Mucosa of descending colon (tissue), 3 donors: ENCODE measurements at regions not wholly inside any gene's neighbourhood (a gene's known extent, or its start where the extent isn't known, plus 50 kb on each side); places are given as distances from the start of the nearest gene placed in this dataset.

Experiments used
- ATAC-seq: fragments of 200-7000 bp; cut with Tn5 transposase; one replicate; pipeline ENCODE4 v1.9.1; 2020; ENCODE audit warnings: mild to moderate bottlenecking, moderate library complexity
- DNase-seq, 3 donors: peaks; one replicate each; pipeline ENCODE4 v3.0.0-alpha.2; 2020
- H3K36me3 ChIP-seq: fragments of 200-600 bp; one replicate; pipeline ENCODE4 v1.8.0; 2021; ENCODE audit warnings: low read depth, mild to moderate bottlenecking
- H3K4me1 ChIP-seq: fragments of 200-600 bp; one replicate; pipeline ENCODE4 v1.8.0; 2021; ENCODE audit warnings: low read depth, mild to moderate bottlenecking
- H3K4me3 ChIP-seq: fragments of 200-600 bp; one replicate; pipeline ENCODE4 v1.8.0; 2021; ENCODE audit warnings: mild to moderate bottlenecking
- H3K9me3 ChIP-seq: fragments of 200-600 bp; one replicate; pipeline ENCODE4 v1.8.0; 2021; ENCODE audit warnings: mild to moderate bottlenecking
- intact Hi-C, 2 donors: fragments of 100-400 bp; cut with DNase I in 1 of 2; cut with micrococcal nuclease in 1 of 2; formaldehyde crosslinking; loops; one replicate each; pipeline versions ENCODE4 v1.11.0 to v1.11.1; 2022; cut with DNase I, micrococcal nuclease
- TF ChIP-seq, protein P1 (sequence below): fragments of 200-600 bp; IDR thresholded peaks from one replicate; pipeline ENCODE4 v1.8.0; 2022; ENCODE audit warnings: antibody characterized with exemption, mild to moderate bottlenecking
- donor health status: DM: no; HTN: no; CAD: no; lungs with moderate emphysema.
- donor health status: DM: no; HTN: no; CAD: no.
- donor health status: DM: no; HTN: yes; CAD: no.

DNA sequence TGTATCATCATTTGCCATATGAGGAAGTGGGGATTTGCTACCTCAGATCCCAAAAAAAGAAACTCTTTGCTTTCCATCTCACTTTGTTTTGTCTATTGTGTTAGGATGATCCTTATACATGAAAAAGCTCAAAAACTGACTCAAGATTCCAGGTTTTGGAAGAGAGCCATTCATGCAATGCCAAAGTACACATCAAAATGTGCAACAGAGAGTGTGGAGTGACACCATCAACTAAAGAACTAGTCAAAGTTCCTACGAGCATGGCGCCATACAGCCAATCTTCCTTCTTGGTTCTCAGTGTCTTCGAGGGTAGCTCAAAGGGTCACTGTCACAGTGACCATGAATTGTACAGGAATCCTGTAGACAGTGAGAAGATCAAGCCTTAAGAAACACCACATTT is 255.8 kb upstream of the SASH1 start:
- Histone ChIP-seq H3K4me3 (no peak overlapping the region), H3K4me1 (no peaks in the 10 kb centered on the region), H3K36me3 (no peaks in the 10 kb centered on the region), H3K9me3 (peaks cover 15% of the 10 kb centered on the region)
- intact Hi-C loops: no loop called here
- DNase-seq (no peak), ATAC-seq (no peak)
- TF ChIP-seq, protein P1, sequence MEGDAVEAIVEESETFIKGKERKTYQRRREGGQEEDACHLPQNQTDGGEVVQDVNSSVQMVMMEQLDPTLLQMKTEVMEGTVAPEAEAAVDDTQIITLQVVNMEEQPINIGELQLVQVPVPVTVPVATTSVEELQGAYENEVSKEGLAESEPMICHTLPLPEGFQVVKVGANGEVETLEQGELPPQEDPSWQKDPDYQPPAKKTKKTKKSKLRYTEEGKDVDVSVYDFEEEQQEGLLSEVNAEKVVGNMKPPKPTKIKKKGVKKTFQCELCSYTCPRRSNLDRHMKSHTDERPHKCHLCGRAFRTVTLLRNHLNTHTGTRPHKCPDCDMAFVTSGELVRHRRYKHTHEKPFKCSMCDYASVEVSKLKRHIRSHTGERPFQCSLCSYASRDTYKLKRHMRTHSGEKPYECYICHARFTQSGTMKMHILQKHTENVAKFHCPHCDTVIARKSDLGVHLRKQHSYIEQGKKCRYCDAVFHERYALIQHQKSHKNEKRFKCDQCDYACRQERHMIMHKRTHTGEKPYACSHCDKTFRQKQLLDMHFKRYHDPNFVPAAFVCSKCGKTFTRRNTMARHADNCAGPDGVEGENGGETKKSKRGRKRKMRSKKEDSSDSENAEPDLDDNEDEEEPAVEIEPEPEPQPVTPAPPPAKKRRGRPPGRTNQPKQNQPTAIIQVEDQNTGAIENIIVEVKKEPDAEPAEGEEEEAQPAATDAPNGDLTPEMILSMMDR: no peak

DNA sequence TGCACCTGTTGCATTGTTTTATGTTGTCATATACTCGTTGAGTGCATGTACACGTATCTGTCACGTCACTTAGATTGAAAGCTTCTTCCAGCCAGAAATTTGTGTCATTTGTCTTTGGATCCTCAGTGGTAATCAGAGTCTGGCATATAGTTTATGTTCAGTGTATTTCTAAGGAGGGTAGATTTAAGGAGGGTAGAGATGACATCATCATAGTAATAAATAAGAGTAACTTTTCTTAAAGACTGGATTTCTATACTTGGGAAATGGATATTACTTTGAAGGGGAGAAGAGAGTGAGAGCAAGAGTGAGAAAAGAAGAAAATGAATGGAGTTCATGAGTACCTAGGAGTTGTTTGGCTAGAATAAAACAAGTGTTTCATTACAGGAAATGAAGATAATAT is 255.0 kb upstream of the SASH1 start:
- TF ChIP-seq, protein P1: no peak
- Histone ChIP-seq H3K9me3 (peaks cover 19% of the 10 kb centered on the region), H3K4me3 (no peak overlapping the region), H3K4me1 (no peaks in the 10 kb centered on the region), H3K36me3 (no peaks in the 10 kb centered on the region)
- intact Hi-C loops: no loop called here
- ATAC-seq (no peak), DNase-seq (no peak)

DNA sequence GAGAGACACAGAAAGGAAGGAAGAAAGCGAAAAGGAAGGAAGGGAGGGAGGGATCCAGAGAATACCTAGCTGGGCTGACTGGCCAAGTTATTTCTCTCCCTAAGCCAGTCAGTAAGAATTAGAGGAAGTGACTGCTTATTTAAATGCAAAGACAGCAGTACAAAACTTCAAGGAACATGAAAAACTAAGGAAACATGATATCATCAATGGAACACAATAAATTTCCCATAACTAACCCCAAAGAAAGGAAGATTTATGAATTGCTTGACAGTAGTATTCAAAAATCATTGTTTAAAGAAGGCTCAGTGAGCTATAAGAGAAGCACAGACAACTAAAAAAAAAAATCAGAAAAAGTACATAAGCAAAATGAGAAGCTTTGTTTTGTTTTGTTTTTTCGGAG is 252.3 kb upstream of the SASH1 start:
- TF ChIP-seq, protein P1: no peak
- H3K9me3 ChIP-seq: peaks cover 19% of the 10 kb centered on the region
- no peak for ATAC-seq
- H3K4me1 ChIP-seq: no peaks in the 10 kb centered on the region
- no peak overlapping the region for H3K4me3 ChIP-seq
- DNase-seq: no peak
- intact Hi-C loops: no loop called here
- H3K36me3 ChIP-seq: no peaks in the 10 kb centered on the region

DNA sequence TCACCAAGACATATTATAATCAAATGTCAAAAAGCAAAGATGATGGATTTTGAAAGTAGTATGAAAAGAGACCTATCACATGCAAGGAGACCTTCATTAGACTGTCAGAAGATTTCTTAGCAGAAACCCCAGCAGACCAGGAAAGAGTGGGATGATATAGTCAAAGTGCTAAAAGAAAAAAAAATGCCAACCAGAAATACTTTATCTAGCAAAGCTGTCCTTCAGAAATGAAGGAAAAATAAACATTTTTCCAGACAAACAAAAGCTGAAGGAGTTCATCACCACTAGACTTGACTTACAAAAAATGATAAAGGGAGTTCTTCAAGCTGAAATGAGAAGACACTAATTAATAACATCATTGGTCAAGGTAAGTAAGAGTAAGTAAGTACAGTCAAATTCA is 251.2 kb upstream of the SASH1 start:
- H3K4me1 ChIP-seq: no peaks in the 10 kb centered on the region
- ATAC-seq (no peak), DNase-seq (no peak)
- H3K36me3 ChIP-seq: no peaks in the 10 kb centered on the region
- intact Hi-C loops: no loop called here
- TF ChIP-seq, protein P1: no peak
- no peak overlapping the region for H3K4me3 ChIP-seq
- H3K9me3 ChIP-seq: peaks cover 19% of the 10 kb centered on the region

DNA sequence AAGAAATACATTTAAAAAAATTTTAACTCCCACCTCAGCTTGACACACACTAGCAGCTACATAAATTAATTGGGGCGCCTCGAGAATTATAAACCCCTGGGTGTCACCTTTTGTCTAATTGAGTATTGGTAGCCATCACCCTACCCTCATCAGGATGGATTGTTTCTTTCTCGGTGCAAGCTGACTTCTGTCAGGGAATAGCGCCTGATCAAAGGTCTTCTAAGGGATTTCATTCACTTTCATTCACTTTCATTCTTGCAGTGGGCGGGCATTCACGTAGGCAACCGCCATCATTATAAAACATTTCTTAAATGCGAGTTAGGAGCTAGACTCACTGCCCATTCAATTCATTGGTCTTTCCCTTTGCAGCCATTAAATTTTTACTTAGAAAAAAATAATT is 239.2 kb upstream of the SASH1 start:
- TF ChIP-seq, protein P1: no peak
- intact Hi-C loops: no loop called here
- Histone ChIP-seq H3K4me1 (no peaks in the 10 kb centered on the region), H3K9me3 (no peaks in the 10 kb centered on the region), H3K36me3 (no peaks in the 10 kb centered on the region), H3K4me3 (no peak overlapping the region)
- no peak for DNase-seq
- ATAC-seq: no peak

DNA sequence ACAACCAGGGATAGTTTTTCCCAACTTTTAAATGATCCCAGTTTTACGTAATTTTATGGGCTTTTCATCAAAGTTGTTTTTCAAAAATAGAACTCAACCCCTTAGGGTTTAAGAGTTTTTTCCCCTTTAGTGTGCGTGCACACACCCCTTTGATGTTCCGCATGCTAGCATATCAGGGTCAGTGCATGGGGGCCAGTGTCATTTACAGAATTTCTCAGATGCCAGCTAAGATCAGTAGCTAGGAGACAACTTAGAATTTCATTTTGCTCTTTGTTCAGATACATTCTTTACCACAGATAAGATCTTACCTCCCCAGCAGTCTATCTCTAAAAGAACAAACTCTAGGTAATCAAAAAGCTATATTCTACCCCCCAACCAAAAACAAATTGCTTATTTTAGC is 238.5 kb upstream of the SASH1 start:
- intact Hi-C loops: no loop called here
- no peak overlapping the region for H3K4me3 ChIP-seq
- no peaks in the 10 kb centered on the region for H3K4me1 ChIP-seq
- no peaks in the 10 kb centered on the region for H3K36me3 ChIP-seq
- TF ChIP-seq, protein P1: no peak
- DNase-seq: no peak
- no peak for ATAC-seq
- no peaks in the 10 kb centered on the region for H3K9me3 ChIP-seq
